ENCODE measurements at regions not wholly inside any gene's neighbourhood (a gene's known extent, or its start where the extent isn't known, plus 50 kb on each side); places are given as distances from the start of the nearest gene placed in this dataset.

- Histone ChIP-seq H4K20me1 (ENCODE audit: insufficient read depth, low read length) (no peaks in the 10 kb centered on the region), H3K27ac (ENCODE audit: low read length) (no peak overlapping the region), H3K79me2 (ENCODE audit: insufficient read depth, low read length) (no peaks in the 10 kb centered on the region), H3K27me3 (ENCODE audit: insufficient read depth, low read length, poor library complexity) (no peaks in the 10 kb centered on the region), H3K4me2 (ENCODE audit: insufficient read depth, low read length) (no peak overlapping the region), H3K9ac (ENCODE audit: low read depth, low read length) (no peak overlapping the region), H3K4me3 (ENCODE audit: low read depth in 1 of 2, low read length in 2 of 2) (no peak overlapping the region), H3K9me3 (ENCODE audit: insufficient read depth, low read length, severe bottlenecking) (peaks cover 3% of the 10 kb centered on the region), H2AFZ (ENCODE audit: low read depth, low read length) (no peak overlapping the region), H3K4me1 (ENCODE audit: insufficient read depth, low read length) (no peaks in the 10 kb centered on the region), H3K36me3 (ENCODE audit: insufficient read depth, low read length) (no peaks in the 10 kb centered on the region)
- ATAC-seq (ENCODE audit: insufficient read depth, low read depth) (no peak), DNase-seq (no peak)
- TF ChIP-seq CTCF (IDR thresholded peaks at IDR 0.05; ENCODE audit: borderline replicate concordance, extremely low read depth, low read length, poor library complexity, severe bottlenecking) (no peak), EZH2 (IDR thresholded peaks at IDR 0.05; ENCODE audit: borderline replicate concordance, low read depth, low read length, severe bottlenecking) (no peak)
These were observed 250.8 kb upstream of the CTAGE1 start for GRCh38 chr18:22668496-22668895.

GRCh38 chr18:22670914-22671313 lies 253.2 kb upstream of the CTAGE1 start:
- no peak overlapping the region for H2AFZ ChIP-seq (ENCODE audit: low read depth, low read length)

GRCh38 chr18:22673182-22673862 lies 255.6 kb upstream of the CTAGE1 start:
- H3K4me3 ChIP-seq (ENCODE audit: low read depth in 1 of 2, low read length in 2 of 2) = no peak overlapping the region
- ATAC-seq (ENCODE audit: insufficient read depth, low read depth) (no peak), DNase-seq (no peak)
- H2AFZ ChIP-seq (ENCODE audit: low read depth, low read length) = no peak overlapping the region
- no peaks in the 10 kb centered on the region for H3K4me1 ChIP-seq (ENCODE audit: insufficient read depth, low read length)
- no peaks in the 10 kb centered on the region for H3K9me3 ChIP-seq (ENCODE audit: insufficient read depth, low read length, severe bottlenecking)
- H3K9ac ChIP-seq (ENCODE audit: low read depth, low read length) = no peak overlapping the region
- no peak for TF ChIP-seq CTCF (IDR thresholded peaks at IDR 0.05; ENCODE audit: borderline replicate concordance, extremely low read depth, low read length, poor library complexity, severe bottlenecking)
- no peak for TF ChIP-seq EZH2 (IDR thresholded peaks at IDR 0.05; ENCODE audit: borderline replicate concordance, low read depth, low read length, severe bottlenecking)
- no peaks in the 10 kb centered on the region for H4K20me1 ChIP-seq (ENCODE audit: insufficient read depth, low read length)
- H3K79me2 ChIP-seq (ENCODE audit: insufficient read depth, low read length) = no peaks in the 10 kb centered on the region
- H3K36me3 ChIP-seq (ENCODE audit: insufficient read depth, low read length) = no peaks in the 10 kb centered on the region
- no peak overlapping the region for H3K27ac ChIP-seq (ENCODE audit: low read length)
- peaks cover 8% of the 10 kb centered on the region for H3K27me3 ChIP-seq (ENCODE audit: insufficient read depth, low read length, poor library complexity)
- H3K4me2 ChIP-seq (ENCODE audit: insufficient read depth, low read length) = no peak overlapping the region

More at GRCh38 chr18:22670914-22671313, 253.2 kb upstream of the CTAGE1 start:
- Histone ChIP-seq H3K4me1 (ENCODE audit: insufficient read depth, low read length) (no peaks in the 10 kb centered on the region), H3K36me3 (ENCODE audit: insufficient read depth, low read length) (no peaks in the 10 kb centered on the region), H3K9me3 (ENCODE audit: insufficient read depth, low read length, severe bottlenecking) (no peaks in the 10 kb centered on the region), H3K27me3 (ENCODE audit: insufficient read depth, low read length, poor library complexity) (peaks cover 3% of the 10 kb centered on the region), H3K79me2 (ENCODE audit: insufficient read depth, low read length) (no peaks in the 10 kb centered on the region), H3K27ac (ENCODE audit: low read length) (no peak overlapping the region), H4K20me1 (ENCODE audit: insufficient read depth, low read length) (no peaks in the 10 kb centered on the region), H3K9ac (ENCODE audit: low read depth, low read length) (no peak overlapping the region), H3K4me3 (ENCODE audit: low read depth in 1 of 2, low read length in 2 of 2) (no peak overlapping the region), H3K4me2 (ENCODE audit: insufficient read depth, low read length) (no peak overlapping the region)
- TF ChIP-seq EZH2 (IDR thresholded peaks at IDR 0.05; ENCODE audit: borderline replicate concordance, low read depth, low read length, severe bottlenecking) (no peak), CTCF (IDR thresholded peaks at IDR 0.05; ENCODE audit: borderline replicate concordance, extremely low read depth, low read length, poor library complexity, severe bottlenecking) (no peak)
- ATAC-seq (ENCODE audit: insufficient read depth, low read depth) (no peak), DNase-seq (no peak)

Measured in DND-41 (cell line).